ENCODE measurements at regions not wholly inside any gene's neighbourhood (a gene's known extent, or its start where the extent isn't known, plus 50 kb on each side); places are given as distances from the start of the nearest gene placed in this dataset.

GRCh38 chr6:87995461-87995860 lies 52.2 kb upstream of the SPACA1 start:
- no peak for DNase-seq (ENCODE audit: low read depth)

DNA sequence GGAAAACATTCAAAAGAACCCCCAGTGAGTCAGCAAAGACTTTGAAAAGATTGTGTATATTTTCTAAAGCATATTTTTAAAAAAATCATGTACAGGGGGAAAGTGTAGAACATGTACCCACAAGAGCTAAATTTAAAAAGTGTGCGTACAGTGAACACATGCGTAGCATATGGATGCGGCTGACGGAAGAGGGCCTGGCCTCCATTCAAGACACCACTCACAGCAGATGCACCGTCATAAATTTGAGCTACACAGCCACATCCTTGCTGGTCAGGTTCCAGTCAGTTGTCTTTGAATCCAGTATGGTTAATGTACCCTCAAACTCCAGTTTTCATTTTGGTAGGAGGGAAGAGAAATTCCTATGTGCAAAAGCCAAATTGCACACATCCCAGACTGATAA lies 54.3 kb upstream of the SPACA1 start:
- DNase-seq (ENCODE audit: low read depth), result no peak

GRCh38 chr6:87990871-87991270 lies 56.8 kb upstream of the SPACA1 start:
- DNase-seq (ENCODE audit: low read depth), result no peak

GRCh38 chr6:87982134-87982533 lies 65.5 kb upstream of the SPACA1 start:
- no peak for DNase-seq (ENCODE audit: low read depth)

GRCh38 chr6:87979737-87980136 lies 67.9 kb upstream of the SPACA1 start:
- no peak for DNase-seq (ENCODE audit: low read depth)

- no peak for DNase-seq (ENCODE audit: low read depth)
These were observed 71.0 kb upstream of the SPACA1 start for GRCh38 chr6:87976616-87977015.

DNA sequence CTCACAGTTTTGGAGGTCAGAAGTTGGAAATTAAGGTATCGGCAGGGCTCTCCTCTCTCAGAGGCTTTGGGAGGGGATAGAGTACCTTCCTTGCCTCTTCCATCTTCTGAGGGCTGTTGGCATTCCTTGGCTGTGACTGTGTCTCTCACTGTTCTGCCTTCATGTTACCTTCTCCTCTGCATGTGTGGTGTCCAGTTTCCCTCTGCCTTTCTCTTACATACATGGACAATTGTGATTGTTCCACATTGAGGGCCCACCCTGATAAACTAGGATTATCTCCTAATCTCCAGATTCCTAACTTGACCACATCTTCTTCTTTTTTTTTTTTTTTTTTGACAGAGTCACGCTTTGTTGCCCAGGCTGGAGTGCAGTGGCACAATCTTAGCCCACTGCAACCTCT lies 72.1 kb upstream of the SPACA1 start:
- no peak for DNase-seq (ENCODE audit: low read depth)

- DNase-seq (ENCODE audit: low read depth), result no peak
These were observed 75.4 kb upstream of the SPACA1 start for GRCh38 chr6:87972279-87972678.

- DNase-seq (ENCODE audit: low read depth), result no peak
These were observed 75.9 kb upstream of the SPACA1 start for GRCh38 chr6:87971605-87972262.

DNA sequence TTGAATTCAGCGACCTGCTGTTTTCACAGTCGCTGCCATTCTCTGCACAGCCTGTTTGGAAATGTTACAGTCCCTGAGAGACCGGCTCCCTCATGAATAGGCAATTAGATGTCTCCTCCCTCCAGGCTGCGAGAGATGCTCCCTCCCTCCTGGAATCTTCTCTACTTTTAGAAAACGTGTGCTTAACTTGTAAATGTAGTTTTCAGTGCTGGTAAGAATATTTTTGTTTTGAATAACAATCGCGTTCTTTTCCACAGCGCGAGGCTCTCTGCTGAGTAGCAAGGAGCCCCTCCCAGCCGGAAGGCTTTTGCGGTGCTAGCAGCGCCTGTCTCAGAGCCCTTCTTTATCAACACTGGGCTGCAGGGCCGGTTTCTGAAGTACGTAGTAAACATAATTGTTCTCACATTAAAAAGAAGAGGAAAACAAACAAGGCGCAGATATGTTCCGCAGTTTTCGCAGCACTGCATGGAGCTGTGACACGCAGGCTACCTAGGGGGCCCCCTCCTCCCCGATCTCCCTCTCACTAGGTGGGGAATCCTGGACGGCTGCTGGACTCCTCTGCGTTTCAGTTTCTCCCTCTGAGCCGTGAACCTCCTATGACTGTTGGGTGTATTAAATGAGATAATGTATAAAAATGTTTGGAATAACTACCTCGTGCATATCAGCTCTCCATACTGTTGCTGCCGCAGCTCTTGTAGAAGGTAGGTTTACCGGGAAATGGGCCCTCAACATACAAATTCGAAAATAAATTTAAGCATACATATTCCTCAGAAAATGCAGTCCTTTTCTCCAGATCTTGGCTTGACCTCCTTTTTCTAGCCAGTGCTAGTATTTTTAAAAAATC lies 79.0 kb upstream of the SPACA1 start:
- no peak for DNase-seq (ENCODE audit: low read depth)

GRCh38 chr6:87965806-87966205 lies 81.8 kb upstream of the SPACA1 start:
- no peak for DNase-seq (ENCODE audit: low read depth)

- DNase-seq (ENCODE audit: low read depth), result no peak
These were observed 88.6 kb upstream of the SPACA1 start for GRCh38 chr6:87959083-87959482.

DNA sequence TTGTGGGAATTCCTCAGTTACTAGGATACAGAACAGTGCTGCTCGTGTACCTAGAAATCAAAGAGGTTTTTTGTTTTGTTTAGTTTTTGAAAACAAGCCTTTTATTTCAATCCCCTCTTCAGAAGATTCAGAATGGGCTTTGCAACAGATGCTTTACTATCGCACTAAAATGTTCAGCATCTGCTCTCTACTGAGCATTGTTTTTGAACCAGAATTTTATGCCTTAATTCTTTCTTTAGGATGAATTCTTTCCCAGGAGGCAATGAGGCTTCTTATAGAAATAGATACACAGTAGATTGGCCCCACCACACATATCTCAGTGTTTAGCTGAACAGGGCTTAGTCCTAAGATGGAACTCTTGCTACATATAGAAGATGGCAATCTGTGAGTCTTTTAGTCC lies 95.9 kb upstream of the SPACA1 start:
- no peak for DNase-seq (ENCODE audit: low read depth)

DNA sequence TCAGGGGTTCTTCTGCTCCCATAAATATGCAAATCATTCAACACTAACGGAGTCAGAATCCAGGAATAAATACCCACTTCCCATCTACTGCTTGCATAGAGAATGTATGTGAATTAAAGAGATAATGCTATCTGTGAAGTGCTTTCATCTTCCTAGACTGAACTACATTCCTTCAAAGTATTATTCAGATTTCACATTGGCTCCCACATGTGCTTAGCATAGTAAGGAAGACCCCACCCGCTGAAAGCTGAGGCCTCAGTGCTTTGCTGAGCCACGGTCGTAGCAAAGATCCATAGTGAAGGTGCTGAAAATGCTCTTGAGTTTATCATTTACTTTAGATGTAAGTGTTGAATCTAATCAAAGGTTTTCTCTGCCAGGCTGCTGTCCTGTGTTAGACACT lies 97.0 kb upstream of the SPACA1 start:
- no peak for DNase-seq (ENCODE audit: low read depth)

DNA sequence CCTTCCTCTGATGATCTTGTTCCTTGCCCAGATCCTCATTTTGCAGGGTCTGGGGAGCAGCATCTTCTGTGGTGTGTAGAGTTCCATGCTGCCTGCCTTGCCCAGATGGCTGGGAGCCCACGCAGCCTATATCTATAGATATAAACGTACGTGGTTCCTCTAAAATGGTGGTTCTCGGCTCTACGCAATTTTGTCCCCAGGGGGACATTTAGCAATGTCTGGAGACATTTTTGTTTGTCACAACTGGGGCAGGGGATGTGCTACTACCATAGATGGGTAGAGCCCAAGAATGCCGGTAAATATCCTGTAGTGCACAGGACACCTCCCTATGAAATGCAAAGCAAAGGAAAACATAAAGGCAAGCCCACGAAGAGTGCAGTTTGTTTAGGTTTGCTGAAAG lies 98.4 kb upstream of the SPACA1 start:
- DNase-seq (ENCODE audit: low read depth), result no peak

DNA sequence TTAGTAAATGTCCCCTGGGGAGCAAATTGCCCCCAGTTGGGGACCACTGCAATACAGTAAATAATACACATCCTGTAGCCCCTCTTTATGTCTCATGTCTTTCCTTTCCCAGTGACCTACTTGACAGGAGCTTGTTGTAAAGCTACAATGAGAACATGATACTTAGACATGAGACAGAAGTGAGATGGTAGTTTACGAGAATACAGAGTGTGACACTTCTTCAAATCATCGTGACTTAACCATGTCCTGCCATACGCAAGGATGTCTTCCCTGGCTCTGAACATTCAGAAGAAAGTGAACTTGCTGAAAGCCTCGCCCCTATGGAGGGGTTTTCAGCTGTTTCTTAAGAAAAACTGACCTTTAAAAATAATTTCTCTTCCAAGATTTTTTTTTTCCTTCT lies 101.0 kb upstream of the SPACA1 start:
- DNase-seq (ENCODE audit: low read depth), result no peak

DNA sequence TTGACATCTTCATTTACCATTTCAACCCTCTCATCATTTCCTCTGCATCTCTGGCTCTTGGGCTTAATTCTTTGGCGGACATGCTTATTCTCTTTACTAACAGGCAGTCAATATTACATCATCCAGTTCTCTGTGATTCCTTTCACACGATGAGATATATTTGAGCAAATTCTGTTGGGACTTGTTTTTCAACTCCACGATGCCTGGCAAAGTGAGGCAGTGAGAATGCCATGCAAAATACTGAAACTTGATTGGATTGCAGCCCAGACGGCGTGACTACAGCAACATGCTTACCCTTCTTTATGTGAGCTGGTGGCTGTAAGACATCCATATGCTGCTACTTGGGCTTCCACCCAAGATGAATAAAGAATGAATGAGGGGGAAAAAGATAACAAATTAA lies 101.7 kb upstream of the SPACA1 start:
- peak; percentile 5 for DNase-seq (ENCODE audit: low read depth)

DNA sequence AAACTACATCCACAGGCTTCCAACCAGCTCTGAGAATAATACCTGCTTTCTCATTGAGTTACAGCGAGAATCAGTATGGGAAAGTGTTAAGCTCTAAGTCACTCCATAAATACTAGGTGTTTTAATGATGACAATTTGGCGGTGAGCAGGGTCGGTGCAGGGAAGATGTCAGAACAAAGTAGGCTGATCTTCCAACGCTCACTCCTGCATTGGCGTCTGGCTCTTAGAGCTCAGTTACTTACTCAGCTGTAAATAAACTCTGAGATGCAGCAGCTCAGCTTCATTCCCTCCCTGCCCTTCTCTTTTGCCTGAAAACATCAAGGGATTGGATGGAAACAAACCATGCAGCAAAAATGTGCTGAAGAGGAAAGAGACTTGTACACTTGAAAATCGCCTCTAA lies 102.5 kb upstream of the SPACA1 start:
- no peak for DNase-seq (ENCODE audit: low read depth)

DNA sequence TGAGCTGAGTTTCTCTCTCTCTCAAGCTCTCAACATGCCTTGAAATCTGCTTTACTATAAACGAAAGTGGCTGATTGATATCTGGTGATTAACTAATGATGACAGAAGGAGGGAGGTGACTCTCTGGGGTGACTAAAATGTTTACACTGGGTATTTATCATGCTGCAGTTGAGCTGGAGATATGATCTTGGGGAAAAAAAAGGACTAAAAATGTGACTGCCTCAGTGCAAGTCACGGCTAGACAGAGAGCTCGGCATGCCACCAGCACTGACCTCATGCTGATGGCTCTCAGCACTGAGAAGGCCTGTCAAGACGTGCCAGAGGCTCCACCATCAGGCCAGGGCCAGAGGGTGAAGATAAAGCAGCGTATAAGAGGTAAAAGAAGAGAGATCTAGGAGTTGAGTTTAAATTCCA lies 103.1 kb upstream of the SPACA1 start:
- DNase-seq (ENCODE audit: low read depth), result peak; percentile 54

DNA sequence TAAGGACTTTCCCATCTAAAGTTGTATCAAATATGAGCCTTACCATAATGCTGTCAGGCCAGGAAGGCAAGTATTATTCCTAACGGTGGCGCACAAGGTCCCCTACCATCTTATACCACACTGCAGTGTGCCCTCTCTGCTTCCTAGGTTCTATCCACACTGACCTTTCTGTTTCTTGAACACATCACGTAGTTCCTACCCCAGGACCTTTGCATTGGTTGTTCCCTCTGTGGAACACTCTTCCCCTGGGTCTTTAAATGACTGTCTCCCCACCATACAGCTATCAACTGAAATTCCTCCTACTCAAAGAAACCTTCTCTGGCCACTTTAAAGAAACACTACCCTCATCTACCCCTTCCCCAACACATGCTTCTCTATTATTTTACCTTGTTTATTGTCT lies 104.5 kb upstream of the SPACA1 start:
- no peak for DNase-seq (ENCODE audit: low read depth)

GRCh38 chr6:87941556-87942358 lies 105.9 kb upstream of the SPACA1 start:
- no peak for DNase-seq (ENCODE audit: low read depth)

DNA sequence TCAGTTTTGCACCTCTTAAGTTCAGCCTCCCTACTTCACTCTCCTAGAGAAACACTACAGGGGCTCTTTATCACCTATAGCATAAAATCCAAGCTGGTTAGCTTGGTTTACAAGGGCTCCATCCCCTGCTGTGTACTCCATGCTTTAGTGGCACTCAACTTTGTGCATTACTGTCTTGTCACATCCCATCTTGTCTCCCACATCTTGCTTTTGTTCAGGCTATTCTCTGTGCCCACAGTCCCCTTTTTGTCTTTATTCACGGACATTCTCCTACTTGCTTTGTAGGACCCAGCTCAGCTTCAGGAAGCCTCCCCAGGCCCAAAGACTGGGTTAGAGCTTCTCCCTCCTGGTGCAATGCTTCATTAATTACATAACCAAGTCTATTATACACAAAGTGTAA lies 107.9 kb upstream of the SPACA1 start:
- DNase-seq (ENCODE audit: low read depth), result no peak

DNA sequence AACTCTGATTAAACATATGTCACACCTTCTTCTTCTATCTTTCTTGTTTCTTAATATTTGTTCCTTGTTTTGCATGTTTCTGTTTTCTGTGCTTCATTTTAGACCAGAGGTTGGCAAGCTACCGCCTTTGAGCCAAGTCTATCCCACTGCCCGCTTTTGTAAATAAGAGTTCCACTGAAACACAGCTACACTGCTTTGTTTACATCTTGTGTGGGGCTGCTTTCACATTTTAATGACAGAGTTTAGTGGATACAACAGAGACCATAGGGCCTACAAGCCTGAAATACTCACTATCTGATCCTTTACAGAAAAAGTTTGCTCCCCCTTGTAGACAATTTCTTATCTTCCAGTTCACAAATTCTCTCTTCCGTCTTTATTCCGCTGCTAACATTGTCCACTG lies 109.4 kb upstream of the SPACA1 start:
- no peak for DNase-seq (ENCODE audit: low read depth)
